ENCODE measurements at regions not wholly inside any gene's neighbourhood (a gene's known extent, or its start where the extent isn't known, plus 50 kb on each side); places are given as distances from the start of the nearest gene placed in this dataset.

DNA sequence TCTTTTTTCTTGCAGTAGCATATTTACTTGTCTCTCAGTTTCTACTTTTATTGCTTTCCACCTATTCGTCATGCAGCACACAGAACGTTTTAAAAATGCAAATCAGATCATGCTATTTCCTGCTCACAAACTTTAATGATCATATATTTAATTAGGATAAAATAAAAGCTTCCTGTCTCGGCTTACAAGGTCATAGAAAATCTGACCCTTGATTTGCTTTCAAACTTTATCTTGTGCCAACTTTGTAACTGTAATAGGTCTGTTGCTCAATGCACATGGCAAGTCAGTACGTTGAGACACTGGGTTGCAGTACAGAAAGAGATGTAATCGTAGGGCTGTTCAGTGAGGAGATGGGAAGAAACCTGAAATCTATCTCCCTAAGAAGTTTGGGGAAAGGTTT lies 95.6 kb upstream of the CSNK1A1L start:
- Mint-ChIP-seq H3K36me3 (no peaks in the 10 kb centered on the region), H3K27me3 (ENCODE audit: low read depth in 2 of 2) (no peaks in the 10 kb centered on the region), H3K4me1 (no peaks in the 10 kb centered on the region), H3K27ac (no peak overlapping the region), H3K4me3 (no peak overlapping the region), H3K9me3 (peaks cover 0 to 13% of the 10 kb centered on the region in 2 donors)
- H3K9me3 ChIP-seq (ENCODE audit: control insufficient read depth, insufficient read depth, low read length) = peaks cover 8% of the 10 kb centered on the region
- H3K27me3 ChIP-seq (ENCODE audit: control insufficient read depth, insufficient read depth, low read length) = no peaks in the 10 kb centered on the region
- WGBS (ENCODE audit: insufficient coverage) = 82% methylated on average over 4 of the region's 5 CpGs
- ATAC-seq = no peak
- no peak overlapping the region for H3K4me3 ChIP-seq (ENCODE audit: low read length)
- intact Hi-C loops (cut with micrococcal nuclease) = no loop called here
- TF ChIP-seq, protein P1, sequence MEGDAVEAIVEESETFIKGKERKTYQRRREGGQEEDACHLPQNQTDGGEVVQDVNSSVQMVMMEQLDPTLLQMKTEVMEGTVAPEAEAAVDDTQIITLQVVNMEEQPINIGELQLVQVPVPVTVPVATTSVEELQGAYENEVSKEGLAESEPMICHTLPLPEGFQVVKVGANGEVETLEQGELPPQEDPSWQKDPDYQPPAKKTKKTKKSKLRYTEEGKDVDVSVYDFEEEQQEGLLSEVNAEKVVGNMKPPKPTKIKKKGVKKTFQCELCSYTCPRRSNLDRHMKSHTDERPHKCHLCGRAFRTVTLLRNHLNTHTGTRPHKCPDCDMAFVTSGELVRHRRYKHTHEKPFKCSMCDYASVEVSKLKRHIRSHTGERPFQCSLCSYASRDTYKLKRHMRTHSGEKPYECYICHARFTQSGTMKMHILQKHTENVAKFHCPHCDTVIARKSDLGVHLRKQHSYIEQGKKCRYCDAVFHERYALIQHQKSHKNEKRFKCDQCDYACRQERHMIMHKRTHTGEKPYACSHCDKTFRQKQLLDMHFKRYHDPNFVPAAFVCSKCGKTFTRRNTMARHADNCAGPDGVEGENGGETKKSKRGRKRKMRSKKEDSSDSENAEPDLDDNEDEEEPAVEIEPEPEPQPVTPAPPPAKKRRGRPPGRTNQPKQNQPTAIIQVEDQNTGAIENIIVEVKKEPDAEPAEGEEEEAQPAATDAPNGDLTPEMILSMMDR (IDR thresholded peaks at IDR 0.05) = no peak
- no peak overlapping the region for H3K27ac ChIP-seq (ENCODE audit: low read length)
- H3K4me1 ChIP-seq (ENCODE audit: control insufficient read depth, insufficient read depth, low read length) = no peaks in the 10 kb centered on the region
- no peak for DNase-seq
- no peaks in the 10 kb centered on the region for H3K36me3 ChIP-seq (ENCODE audit: control insufficient read depth, insufficient read depth, low read length)

DNA sequence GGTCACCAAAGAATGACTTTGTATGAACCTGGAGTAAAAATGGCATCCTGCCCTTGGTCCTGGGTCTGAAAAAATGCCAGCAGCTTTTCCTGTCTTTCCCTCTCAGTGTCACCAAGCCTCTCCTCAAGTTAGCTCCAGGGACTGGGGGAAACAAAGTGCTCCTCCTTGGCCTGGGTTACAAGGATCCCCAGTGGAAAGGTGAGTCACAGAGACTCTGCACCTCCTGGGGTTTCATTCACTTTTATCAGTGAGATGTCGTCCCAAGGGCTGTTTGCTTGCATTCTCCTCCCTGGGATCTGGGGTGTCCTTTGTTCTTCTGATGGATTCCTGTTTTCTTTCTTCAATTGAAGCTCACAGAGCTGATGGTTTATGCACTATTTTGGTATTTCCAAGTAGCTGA lies 93.2 kb upstream of the CSNK1A1L start:
- Mint-ChIP-seq H3K27ac (no peak overlapping the region), H3K4me1 (no peaks in the 10 kb centered on the region), H3K4me3 (no peak overlapping the region), H3K9me3 (peaks cover 0 to 15% of the 10 kb centered on the region in 2 donors), H3K27me3 (ENCODE audit: low read depth in 2 of 2) (no peaks in the 10 kb centered on the region), H3K36me3 (no peaks in the 10 kb centered on the region)
- no peaks in the 10 kb centered on the region for H3K36me3 ChIP-seq (ENCODE audit: control insufficient read depth, insufficient read depth, low read length)
- peaks cover 8% of the 10 kb centered on the region for H3K9me3 ChIP-seq (ENCODE audit: control insufficient read depth, insufficient read depth, low read length)
- no peaks in the 10 kb centered on the region for H3K27me3 ChIP-seq (ENCODE audit: control insufficient read depth, insufficient read depth, low read length)
- ATAC-seq (no peak), DNase-seq (no peak)
- H3K27ac ChIP-seq (ENCODE audit: low read length) = no peak overlapping the region
- H3K4me1 ChIP-seq (ENCODE audit: control insufficient read depth, insufficient read depth, low read length) = no peaks in the 10 kb centered on the region
- intact Hi-C loops (cut with micrococcal nuclease) = no loop called here
- no peak overlapping the region for H3K4me3 ChIP-seq (ENCODE audit: low read length)
- TF ChIP-seq, protein P1 (IDR thresholded peaks at IDR 0.05) = no peak
- WGBS (ENCODE audit: insufficient coverage) = 25% methylated on average over 1 of the region's 1 CpG

DNA sequence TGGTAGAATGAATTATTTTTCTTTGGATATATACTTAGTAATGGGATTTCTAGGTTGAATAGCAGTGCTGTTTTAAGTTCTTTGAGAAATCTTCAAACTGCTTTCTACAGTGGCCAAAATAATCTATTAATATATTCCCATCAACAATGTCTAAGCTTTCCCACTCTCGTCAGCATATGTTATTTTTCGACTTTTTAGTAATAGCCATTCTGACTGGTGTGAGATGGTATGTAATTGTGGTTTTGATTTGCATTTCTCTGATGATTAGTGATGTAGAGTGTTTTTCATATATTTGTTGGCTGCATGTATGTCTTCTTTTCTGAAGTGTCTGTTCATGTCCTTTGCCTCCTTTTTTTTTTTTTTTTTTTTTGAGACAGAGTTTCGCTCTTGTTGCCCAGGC lies 90.2 kb upstream of the CSNK1A1L start:
- TF ChIP-seq, protein P1 (IDR thresholded peaks at IDR 0.05) = no peak
- ATAC-seq (no peak), DNase-seq (no peak)
- Histone ChIP-seq H3K4me1 (ENCODE audit: control insufficient read depth, insufficient read depth, low read length) (no peaks in the 10 kb centered on the region), H3K9me3 (ENCODE audit: control insufficient read depth, insufficient read depth, low read length) (peaks cover 8% of the 10 kb centered on the region), H3K27ac (ENCODE audit: low read length) (no peak overlapping the region), H3K27me3 (ENCODE audit: control insufficient read depth, insufficient read depth, low read length) (no peaks in the 10 kb centered on the region), H3K36me3 (ENCODE audit: control insufficient read depth, insufficient read depth, low read length) (no peaks in the 10 kb centered on the region), H3K4me3 (ENCODE audit: low read length) (no peak overlapping the region)
- Mint-ChIP-seq H3K9me3 (peaks cover 3 to 17% of the 10 kb centered on the region in 2 donors), H3K4me3 (no peak overlapping the region), H3K27me3 (ENCODE audit: low read depth in 2 of 2) (no peaks in the 10 kb centered on the region), H3K4me1 (no peaks in the 10 kb centered on the region), H3K36me3 (no peaks in the 10 kb centered on the region), H3K27ac (no peak overlapping the region)
- intact Hi-C loops (cut with micrococcal nuclease) = no loop called here
- 100% methylated on average over 1 of the region's 3 CpGs for WGBS (ENCODE audit: insufficient coverage)

GRCh38 chr13:37194428-37194861 lies 89.0 kb upstream of the CSNK1A1L start:
- ATAC-seq = no peak
- TF ChIP-seq, protein P1 (IDR thresholded peaks at IDR 0.05) = no peak
- intact Hi-C loops (cut with micrococcal nuclease) = no loop called here
- WGBS (ENCODE audit: insufficient coverage) = no CpG with 5 or more reads among the region's 1 CpG
- DNase-seq = no peak
- Mint-ChIP-seq H3K4me3 (no peak overlapping the region), H3K27ac (no peak overlapping the region), H3K4me1 (no peaks in the 10 kb centered on the region), H3K9me3 (peaks cover 6 to 20% of the 10 kb centered on the region in 2 donors), H3K27me3 (ENCODE audit: low read depth in 2 of 2) (no peaks in the 10 kb centered on the region), H3K36me3 (no peaks in the 10 kb centered on the region)
- peaks cover 8% of the 10 kb centered on the region for H3K9me3 ChIP-seq (ENCODE audit: control insufficient read depth, insufficient read depth, low read length)
- H3K4me3 ChIP-seq (ENCODE audit: low read length) = no peak overlapping the region
- no peaks in the 10 kb centered on the region for H3K27me3 ChIP-seq (ENCODE audit: control insufficient read depth, insufficient read depth, low read length)
- no peaks in the 10 kb centered on the region for H3K4me1 ChIP-seq (ENCODE audit: control insufficient read depth, insufficient read depth, low read length)
- no peak overlapping the region for H3K27ac ChIP-seq (ENCODE audit: low read length)
- no peaks in the 10 kb centered on the region for H3K36me3 ChIP-seq (ENCODE audit: control insufficient read depth, insufficient read depth, low read length)
